ENCODE measurements at regions not wholly inside any gene's neighbourhood (a gene's known extent, or its start where the extent isn't known, plus 50 kb on each side); places are given as distances from the start of the nearest gene placed in this dataset.

DNA sequence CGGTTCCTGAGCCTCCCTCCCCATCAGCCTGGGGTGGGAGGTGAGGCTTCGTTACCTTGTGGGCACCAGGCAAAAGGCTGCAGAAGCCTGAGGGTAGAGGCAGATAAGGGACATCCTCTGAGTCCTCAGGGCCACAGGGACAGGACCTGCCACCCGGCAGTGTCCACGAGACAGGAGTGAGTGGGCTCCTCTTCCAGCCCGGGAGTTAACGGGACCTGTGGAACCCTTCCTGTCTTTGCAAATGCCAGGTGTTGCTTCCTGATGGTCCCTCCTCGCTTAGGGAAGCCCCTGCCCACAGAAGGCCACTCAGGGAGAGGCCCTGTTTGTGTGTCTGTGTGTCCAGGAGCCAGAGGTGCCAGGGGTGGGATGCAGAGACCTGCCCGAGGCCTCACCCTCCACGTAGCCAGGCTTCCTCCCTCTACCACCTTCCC, 111.1 kb upstream of the ALDH1A3 start:
- Histone ChIP-seq H3K79me2 (ENCODE audit: insufficient read depth, low read length) (no peaks in the 10 kb centered on the region), H3K9ac (ENCODE audit: low read depth, low read length) (no peak overlapping the region), H3K9me3 (ENCODE audit: insufficient read depth, low read length, severe bottlenecking) (no peaks in the 10 kb centered on the region), H4K20me1 (ENCODE audit: insufficient read depth, low read length) (no peaks in the 10 kb centered on the region), H3K36me3 (ENCODE audit: insufficient read depth, low read length) (no peaks in the 10 kb centered on the region), H3K27me3 (ENCODE audit: insufficient read depth, low read length, poor library complexity) (no peaks in the 10 kb centered on the region), H3K4me1 (ENCODE audit: insufficient read depth, low read length) (no peaks in the 10 kb centered on the region), H3K4me3 (ENCODE audit: low read depth in 1 of 2, low read length in 2 of 2) (no peak overlapping the region), H3K4me2 (ENCODE audit: insufficient read depth, low read length) (no peak overlapping the region), H3K27ac (ENCODE audit: low read length) (no peak overlapping the region), H2AFZ (ENCODE audit: low read depth, low read length) (no peak overlapping the region)
- no peak for TF ChIP-seq EZH2 (IDR thresholded peaks at IDR 0.05; ENCODE audit: borderline replicate concordance, low read depth, low read length, severe bottlenecking)
- TF ChIP-seq, protein P1, sequence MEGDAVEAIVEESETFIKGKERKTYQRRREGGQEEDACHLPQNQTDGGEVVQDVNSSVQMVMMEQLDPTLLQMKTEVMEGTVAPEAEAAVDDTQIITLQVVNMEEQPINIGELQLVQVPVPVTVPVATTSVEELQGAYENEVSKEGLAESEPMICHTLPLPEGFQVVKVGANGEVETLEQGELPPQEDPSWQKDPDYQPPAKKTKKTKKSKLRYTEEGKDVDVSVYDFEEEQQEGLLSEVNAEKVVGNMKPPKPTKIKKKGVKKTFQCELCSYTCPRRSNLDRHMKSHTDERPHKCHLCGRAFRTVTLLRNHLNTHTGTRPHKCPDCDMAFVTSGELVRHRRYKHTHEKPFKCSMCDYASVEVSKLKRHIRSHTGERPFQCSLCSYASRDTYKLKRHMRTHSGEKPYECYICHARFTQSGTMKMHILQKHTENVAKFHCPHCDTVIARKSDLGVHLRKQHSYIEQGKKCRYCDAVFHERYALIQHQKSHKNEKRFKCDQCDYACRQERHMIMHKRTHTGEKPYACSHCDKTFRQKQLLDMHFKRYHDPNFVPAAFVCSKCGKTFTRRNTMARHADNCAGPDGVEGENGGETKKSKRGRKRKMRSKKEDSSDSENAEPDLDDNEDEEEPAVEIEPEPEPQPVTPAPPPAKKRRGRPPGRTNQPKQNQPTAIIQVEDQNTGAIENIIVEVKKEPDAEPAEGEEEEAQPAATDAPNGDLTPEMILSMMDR (IDR thresholded peaks at IDR 0.05; ENCODE audit: borderline replicate concordance, extremely low read depth, low read length, poor library complexity, severe bottlenecking), result no peak
- DNase-seq, result no peak
- ATAC-seq (ENCODE audit: insufficient read depth, low read depth), result no peak

DNA sequence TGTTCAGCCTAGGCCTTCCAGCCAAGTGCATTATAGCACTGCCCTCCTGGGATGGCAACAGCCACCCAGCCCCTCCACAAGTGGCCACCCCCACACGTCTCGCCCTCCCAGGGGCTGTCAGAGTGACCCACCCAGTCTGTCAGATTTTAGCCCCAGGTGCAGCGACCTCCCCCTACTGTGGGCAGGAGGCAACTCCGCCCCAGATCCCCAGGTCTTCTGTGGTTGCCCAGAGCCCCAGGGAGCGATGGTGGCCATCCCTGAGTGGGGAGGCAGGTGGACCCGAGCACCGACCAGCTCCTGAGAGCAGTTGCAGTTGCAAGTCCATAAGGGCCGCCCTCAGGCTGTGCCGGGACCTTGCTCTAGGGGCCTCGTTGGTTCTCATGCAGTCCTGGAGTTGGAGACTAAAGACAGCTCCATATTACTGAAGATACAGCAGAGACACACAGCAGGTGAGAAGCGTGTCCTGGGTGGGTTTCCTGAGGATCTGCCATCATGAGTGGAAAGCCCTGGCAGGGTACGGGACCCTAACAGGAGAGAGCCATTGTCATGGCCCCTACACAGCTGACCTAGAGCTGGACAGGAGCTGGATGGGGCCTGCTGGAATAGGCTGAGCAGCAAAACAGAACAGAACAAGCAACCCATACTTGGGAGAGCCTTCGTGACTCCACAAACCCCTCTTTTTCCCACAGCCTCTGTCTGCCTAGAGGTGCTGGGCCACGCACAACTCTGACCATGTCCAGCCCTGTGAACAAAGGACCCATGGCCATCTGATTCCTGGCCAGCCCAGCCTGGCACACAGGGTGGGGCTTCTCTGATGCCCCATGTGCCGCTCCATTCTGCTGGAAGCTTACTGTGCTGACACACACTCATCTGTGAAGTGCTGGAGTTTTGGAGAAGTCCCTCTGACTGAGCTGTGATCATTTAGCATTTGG, 110.3 kb upstream of the ALDH1A3 start:
- TF ChIP-seq, protein P1 (IDR thresholded peaks at IDR 0.05; ENCODE audit: borderline replicate concordance, extremely low read depth, low read length, poor library complexity, severe bottlenecking), result no peak
- no peak for TF ChIP-seq EZH2 (IDR thresholded peaks at IDR 0.05; ENCODE audit: borderline replicate concordance, low read depth, low read length, severe bottlenecking)
- H3K9ac ChIP-seq (ENCODE audit: low read depth, low read length), result no peak overlapping the region
- no peaks in the 10 kb centered on the region for H3K79me2 ChIP-seq (ENCODE audit: insufficient read depth, low read length)
- H3K4me1 ChIP-seq (ENCODE audit: insufficient read depth, low read length), result no peaks in the 10 kb centered on the region
- H2AFZ ChIP-seq (ENCODE audit: low read depth, low read length), result no peak overlapping the region
- no peaks in the 10 kb centered on the region for H4K20me1 ChIP-seq (ENCODE audit: insufficient read depth, low read length)
- H3K4me3 ChIP-seq (ENCODE audit: low read depth in 1 of 2, low read length in 2 of 2), result no peak overlapping the region
- ATAC-seq (ENCODE audit: insufficient read depth, low read depth) (no peak), DNase-seq (no peak)
- no peaks in the 10 kb centered on the region for H3K9me3 ChIP-seq (ENCODE audit: insufficient read depth, low read length, severe bottlenecking)
- H3K4me2 ChIP-seq (ENCODE audit: insufficient read depth, low read length), result no peak overlapping the region
- no peaks in the 10 kb centered on the region for H3K27me3 ChIP-seq (ENCODE audit: insufficient read depth, low read length, poor library complexity)
- H3K36me3 ChIP-seq (ENCODE audit: insufficient read depth, low read length), result no peaks in the 10 kb centered on the region
- no peak overlapping the region for H3K27ac ChIP-seq (ENCODE audit: low read length)

DNA sequence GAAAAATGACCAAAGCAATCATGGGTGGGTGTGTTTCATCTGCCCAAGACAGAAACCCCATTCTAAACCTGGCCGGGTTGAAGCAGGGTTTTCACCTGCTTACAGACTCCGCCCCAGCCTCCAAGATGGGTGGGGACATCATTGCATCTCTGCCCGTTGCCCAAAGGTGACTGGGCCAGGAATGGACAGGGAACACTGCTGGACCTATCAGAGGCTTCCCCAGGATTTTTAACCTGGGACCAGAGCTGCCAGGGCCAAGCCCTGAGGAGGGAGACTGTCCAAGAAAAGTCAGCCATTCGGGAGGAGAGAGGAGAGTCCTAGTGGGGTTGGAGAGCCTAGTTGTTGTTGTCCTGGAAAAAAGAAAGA, 109.7 kb upstream of the ALDH1A3 start:
- Histone ChIP-seq H3K4me3 (ENCODE audit: low read depth in 1 of 2, low read length in 2 of 2) (no peak overlapping the region), H3K27me3 (ENCODE audit: insufficient read depth, low read length, poor library complexity) (no peaks in the 10 kb centered on the region), H3K9ac (ENCODE audit: low read depth, low read length) (no peak overlapping the region), H3K4me2 (ENCODE audit: insufficient read depth, low read length) (no peak overlapping the region), H3K79me2 (ENCODE audit: insufficient read depth, low read length) (no peaks in the 10 kb centered on the region), H3K4me1 (ENCODE audit: insufficient read depth, low read length) (no peaks in the 10 kb centered on the region), H2AFZ (ENCODE audit: low read depth, low read length) (no peak overlapping the region), H3K36me3 (ENCODE audit: insufficient read depth, low read length) (no peaks in the 10 kb centered on the region), H4K20me1 (ENCODE audit: insufficient read depth, low read length) (no peaks in the 10 kb centered on the region), H3K27ac (ENCODE audit: low read length) (no peak overlapping the region), H3K9me3 (ENCODE audit: insufficient read depth, low read length, severe bottlenecking) (no peaks in the 10 kb centered on the region)
- ATAC-seq (ENCODE audit: insufficient read depth, low read depth) (no peak), DNase-seq (no peak)
- TF ChIP-seq, protein P1 (IDR thresholded peaks at IDR 0.05; ENCODE audit: borderline replicate concordance, extremely low read depth, low read length, poor library complexity, severe bottlenecking), result no peak
- no peak for TF ChIP-seq EZH2 (IDR thresholded peaks at IDR 0.05; ENCODE audit: borderline replicate concordance, low read depth, low read length, severe bottlenecking)
